Fibroblast of lung (primary cell): ENCODE measurements at regions not wholly inside any gene's neighbourhood (a gene's known extent, or its start where the extent isn't known, plus 50 kb on each side); places are given as distances from the start of the nearest gene placed in this dataset.

ENCODE experiments used
- EZH2 ChIP-seq: IDR thresholded peaks from 2 replicates; pipeline ENCODE4 v1.5.1; 2012; ENCODE audit warnings: low read length, control low read depth, mild to moderate bottlenecking; ENCODE audit errors: missing control alignments
- TF ChIP-seq, protein P1 (sequence below), 2 donors: IDR thresholded peaks in 1 of 2; conservative IDR thresholded peaks in 1 of 2; 1 replicate in 1 of 2; 2 replicates in 1 of 2; pipeline ENCODE4 v1.5.1; 2011 to 2012; ENCODE audit warnings: low read length in 2 of 2, control low read depth in 1 of 2, inconsistent platforms in 1 of 2, low read depth in 1 of 2, mild to moderate bottlenecking in 1 of 2

DNA sequence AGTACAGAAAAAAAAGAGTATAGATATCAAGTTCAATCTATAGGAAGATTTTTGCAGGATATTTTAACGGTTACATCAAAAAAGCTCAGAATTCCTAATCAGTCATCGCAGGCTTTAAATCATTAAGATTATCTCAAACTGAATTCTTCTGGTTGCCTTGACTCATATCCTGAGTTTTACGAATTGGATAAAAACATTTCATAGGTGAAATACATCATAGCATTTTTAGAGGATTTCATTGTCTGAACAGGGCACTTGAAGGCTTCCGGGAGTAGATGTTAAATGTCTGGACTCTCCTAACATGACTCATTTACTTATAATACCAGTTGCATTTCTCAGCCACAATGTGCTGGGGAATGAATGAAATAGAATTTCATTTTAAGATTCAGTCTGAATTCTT, 2216.6 kb upstream of the RAG2 start:
- TF ChIP-seq, protein P1, sequence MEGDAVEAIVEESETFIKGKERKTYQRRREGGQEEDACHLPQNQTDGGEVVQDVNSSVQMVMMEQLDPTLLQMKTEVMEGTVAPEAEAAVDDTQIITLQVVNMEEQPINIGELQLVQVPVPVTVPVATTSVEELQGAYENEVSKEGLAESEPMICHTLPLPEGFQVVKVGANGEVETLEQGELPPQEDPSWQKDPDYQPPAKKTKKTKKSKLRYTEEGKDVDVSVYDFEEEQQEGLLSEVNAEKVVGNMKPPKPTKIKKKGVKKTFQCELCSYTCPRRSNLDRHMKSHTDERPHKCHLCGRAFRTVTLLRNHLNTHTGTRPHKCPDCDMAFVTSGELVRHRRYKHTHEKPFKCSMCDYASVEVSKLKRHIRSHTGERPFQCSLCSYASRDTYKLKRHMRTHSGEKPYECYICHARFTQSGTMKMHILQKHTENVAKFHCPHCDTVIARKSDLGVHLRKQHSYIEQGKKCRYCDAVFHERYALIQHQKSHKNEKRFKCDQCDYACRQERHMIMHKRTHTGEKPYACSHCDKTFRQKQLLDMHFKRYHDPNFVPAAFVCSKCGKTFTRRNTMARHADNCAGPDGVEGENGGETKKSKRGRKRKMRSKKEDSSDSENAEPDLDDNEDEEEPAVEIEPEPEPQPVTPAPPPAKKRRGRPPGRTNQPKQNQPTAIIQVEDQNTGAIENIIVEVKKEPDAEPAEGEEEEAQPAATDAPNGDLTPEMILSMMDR (conservative IDR thresholded peaks at IDR 0.05 in 1 of 2, IDR thresholded peaks at IDR 0.05 in 1 of 2; ENCODE audit: low read depth in 1 of 2, low read length in 2 of 2) = no peak
- TF ChIP-seq EZH2 = no peak
